ENCODE measurements at regions not wholly inside any gene's neighbourhood (a gene's known extent, or its start where the extent isn't known, plus 50 kb on each side); places are given as distances from the start of the nearest gene placed in this dataset.

DNA sequence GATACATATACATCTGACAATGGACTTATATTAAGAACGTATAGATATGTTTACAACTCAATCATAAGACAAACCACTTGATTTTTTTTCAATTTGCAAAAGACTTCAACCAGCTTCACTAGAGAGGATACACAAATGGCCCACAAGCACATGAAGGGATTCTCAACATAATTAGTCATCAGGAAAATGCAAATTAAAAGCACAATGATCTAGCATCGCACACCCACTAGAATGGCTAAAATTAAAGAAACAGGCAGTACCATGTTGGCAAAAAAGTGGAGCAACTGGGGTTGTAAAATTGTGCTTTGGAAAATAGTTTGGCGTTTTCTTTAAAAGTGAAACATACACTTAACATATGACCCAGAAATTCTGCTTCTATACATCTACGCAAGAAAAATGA lies 80.0 kb upstream of the TRIO start:
- H3K4me3 ChIP-seq (ENCODE audit: low read length): no peak overlapping the region
- H3K9me3 ChIP-seq (ENCODE audit: low read depth, low read length): no peaks in the 10 kb centered on the region
- H3K4me1 ChIP-seq (ENCODE audit: insufficient read depth, low read length): no peaks in the 10 kb centered on the region
- H3K27me3 ChIP-seq (ENCODE audit: insufficient read depth, low read length): peaks cover 4% of the 10 kb centered on the region

DNA sequence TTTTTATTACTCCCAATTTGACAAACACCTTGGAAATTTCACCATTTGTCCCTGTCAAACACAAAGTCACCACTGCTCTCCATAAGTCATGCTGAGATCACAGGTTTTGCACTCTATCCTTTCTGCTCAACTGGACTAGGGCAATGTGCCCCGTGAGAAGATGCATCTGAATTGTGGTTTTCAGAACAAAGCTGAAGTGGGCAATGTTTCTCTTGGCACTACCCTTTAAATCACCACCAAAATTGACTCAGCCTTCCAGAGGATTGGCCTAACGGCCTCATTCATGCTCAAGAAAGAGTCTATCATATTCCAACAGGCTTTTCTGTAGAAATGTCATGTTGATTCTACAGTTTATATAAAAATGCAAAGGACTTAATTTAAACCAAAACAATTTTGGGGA lies 81.0 kb upstream of the TRIO start:
- Histone ChIP-seq H3K9me3 (ENCODE audit: low read depth, low read length) (no peaks in the 10 kb centered on the region), H3K4me3 (ENCODE audit: low read length) (no peak overlapping the region), H3K27me3 (ENCODE audit: insufficient read depth, low read length) (peaks cover 4% of the 10 kb centered on the region), H3K4me1 (ENCODE audit: insufficient read depth, low read length) (no peaks in the 10 kb centered on the region)

DNA sequence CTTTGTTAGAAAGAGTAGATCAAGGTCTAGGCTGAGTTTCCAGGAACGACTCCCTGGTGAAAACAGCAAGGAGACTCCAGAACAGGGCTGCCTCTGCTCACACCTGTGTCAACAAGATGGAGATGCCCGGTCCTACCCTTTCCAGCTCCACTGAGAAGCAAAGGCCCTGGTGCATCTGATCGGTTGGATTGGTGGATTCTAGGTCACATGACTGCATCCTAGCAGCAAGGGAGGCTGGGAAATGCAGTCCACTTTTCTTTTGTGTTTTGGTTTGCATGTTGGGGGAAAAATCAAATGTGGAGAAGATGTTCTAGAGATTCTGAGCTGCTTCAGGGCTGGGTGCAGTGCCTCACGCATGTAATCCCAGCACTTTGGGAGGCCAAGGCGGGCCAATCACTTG lies 82.0 kb upstream of the TRIO start:
- Histone ChIP-seq H3K9me3 (ENCODE audit: low read depth, low read length) (no peaks in the 10 kb centered on the region), H3K4me3 (ENCODE audit: low read length) (no peak overlapping the region), H3K27me3 (ENCODE audit: insufficient read depth, low read length) (peaks cover 4% of the 10 kb centered on the region), H3K4me1 (ENCODE audit: insufficient read depth, low read length) (no peaks in the 10 kb centered on the region)

DNA sequence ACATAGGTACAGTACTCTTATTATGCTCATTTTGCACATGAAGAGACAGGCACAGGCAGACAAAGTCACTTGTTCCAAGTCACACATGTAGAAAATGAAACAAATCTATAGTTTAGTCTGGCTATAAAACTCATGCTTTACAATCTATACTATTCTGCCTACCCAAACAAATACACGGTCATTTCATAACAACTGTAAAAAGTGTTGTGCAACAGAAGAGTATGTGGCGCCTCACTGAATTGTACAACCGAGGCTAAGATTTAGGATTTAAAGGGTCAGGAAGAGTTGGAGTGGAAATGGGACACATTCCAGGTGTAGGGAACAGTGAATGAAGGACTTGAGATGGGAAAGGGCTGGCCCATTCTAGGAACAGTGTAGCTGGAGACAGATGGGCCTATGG lies 82.9 kb upstream of the TRIO start:
- Histone ChIP-seq H3K9me3 (ENCODE audit: low read depth, low read length) (no peaks in the 10 kb centered on the region), H3K27me3 (ENCODE audit: insufficient read depth, low read length) (peaks cover 4% of the 10 kb centered on the region), H3K4me3 (ENCODE audit: low read length) (no peak overlapping the region), H3K4me1 (ENCODE audit: insufficient read depth, low read length) (no peaks in the 10 kb centered on the region)

DNA sequence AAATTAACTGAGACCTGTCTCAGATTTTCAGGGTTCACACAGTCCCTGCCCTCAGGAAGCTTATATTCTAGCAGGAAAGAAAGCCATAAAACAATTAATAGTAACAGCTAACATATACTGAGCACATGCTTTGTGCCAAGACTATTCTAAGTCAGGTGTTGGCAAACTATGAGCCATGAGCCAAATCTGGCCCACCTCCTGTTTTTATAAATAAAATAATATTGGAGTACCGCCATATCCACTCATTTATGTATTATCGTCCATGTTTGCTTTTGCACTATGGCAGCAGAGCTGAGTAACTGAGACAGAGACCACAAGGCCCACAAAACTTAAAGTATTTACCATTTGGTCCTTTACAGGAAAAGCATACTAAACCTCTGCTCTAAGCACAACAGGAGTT lies 83.3 kb upstream of the TRIO start:
- Histone ChIP-seq H3K9me3 (ENCODE audit: low read depth, low read length) (no peaks in the 10 kb centered on the region), H3K4me1 (ENCODE audit: insufficient read depth, low read length) (no peaks in the 10 kb centered on the region), H3K27me3 (ENCODE audit: insufficient read depth, low read length) (peaks cover 4% of the 10 kb centered on the region), H3K4me3 (ENCODE audit: low read length) (no peak overlapping the region)

DNA sequence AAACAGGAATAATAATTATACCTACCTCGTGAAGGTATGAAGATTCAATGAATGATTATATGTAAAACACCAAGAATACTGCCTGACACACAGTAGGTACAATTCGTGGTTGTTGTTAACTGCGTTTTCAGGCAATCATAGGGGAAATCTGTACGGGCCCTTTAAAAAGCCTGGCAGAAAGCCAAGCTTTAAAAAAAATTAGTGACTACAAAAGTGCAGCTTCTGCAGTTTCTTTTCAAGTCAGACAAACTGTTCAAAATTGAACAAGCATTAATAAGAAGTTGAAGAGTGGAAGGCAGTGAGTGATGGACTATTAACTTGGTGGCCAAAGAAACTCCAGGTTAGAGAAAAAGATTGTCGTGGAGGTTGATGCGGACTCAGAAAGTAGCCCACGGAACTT lies 85.9 kb upstream of the TRIO start:
- no peaks in the 10 kb centered on the region for H3K4me1 ChIP-seq (ENCODE audit: insufficient read depth, low read length)
- no peak overlapping the region for H3K4me3 ChIP-seq (ENCODE audit: low read length)
- H3K27me3 ChIP-seq (ENCODE audit: insufficient read depth, low read length): peaks cover 1% of the 10 kb centered on the region
- H3K9me3 ChIP-seq (ENCODE audit: low read depth, low read length): no peaks in the 10 kb centered on the region

DNA sequence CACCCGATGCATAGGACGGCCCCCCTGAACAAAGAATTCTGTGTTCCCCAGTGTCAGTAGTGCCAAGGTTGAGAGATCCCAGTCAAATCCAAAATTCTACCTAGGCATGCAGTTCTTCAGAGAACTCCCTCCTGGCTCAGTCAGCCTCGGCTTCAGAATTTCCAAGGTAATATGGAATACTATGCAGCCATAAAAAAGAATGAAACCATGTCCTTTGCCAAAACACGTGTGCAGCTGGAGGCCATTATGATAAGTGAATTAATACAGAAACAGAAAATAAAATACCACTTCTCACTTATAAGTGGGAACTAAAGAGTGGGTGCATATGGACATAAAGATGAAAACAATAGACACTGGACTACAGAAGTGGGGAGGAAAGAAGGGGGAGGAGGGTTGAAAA lies 87.1 kb upstream of the TRIO start:
- no peak overlapping the region for H3K4me3 ChIP-seq (ENCODE audit: low read length)
- H3K9me3 ChIP-seq (ENCODE audit: low read depth, low read length): no peaks in the 10 kb centered on the region
- no peaks in the 10 kb centered on the region for H3K4me1 ChIP-seq (ENCODE audit: insufficient read depth, low read length)
- no peaks in the 10 kb centered on the region for H3K27me3 ChIP-seq (ENCODE audit: insufficient read depth, low read length)

DNA sequence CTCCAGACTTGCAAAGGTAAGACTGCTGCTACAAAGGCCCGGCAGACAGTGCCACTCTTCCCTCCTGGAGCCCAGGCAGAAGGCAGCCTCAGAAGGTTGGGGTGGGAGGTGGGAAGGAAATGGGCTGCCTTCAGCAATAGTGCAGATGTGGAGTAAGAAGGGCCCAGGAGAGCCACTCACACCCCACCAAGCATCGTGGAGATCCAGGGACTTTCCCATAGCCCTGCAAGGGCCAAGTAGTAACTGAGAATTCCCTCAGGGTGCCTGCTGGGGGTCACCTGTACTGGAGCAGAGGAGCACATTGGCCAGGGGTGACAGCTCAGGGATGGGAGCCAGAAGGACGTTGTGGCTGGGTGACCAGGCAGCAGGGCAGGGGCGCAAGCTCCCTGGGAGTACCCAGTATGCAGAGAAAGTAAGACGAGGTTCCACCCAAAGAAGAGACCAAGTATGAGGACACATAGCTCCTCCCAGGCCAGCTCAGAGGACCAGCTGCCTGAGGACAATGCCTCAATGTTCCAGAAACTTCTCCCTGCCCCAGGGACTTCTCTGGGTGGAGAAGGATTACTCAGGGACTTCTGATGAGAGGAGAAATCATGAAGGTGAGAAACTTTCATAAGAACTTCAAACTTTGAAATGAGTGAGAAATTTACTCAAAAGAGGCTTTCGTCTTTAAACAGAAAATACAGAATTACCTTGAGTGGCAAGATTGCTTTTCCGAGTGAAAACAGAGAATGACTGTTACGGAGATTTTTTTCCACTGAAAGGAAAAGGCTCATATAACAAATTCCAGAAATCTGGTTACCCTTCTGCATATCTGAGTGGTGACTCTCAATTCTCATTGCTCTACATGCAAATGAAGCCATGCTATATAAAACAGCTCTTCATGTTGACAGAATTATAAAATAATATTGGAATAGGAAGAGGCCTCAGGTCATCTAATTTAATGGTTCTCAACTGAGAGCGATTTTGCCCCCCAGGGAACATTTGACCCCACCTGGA lies 87.9 kb upstream of the TRIO start:
- Histone ChIP-seq H3K27me3 (ENCODE audit: insufficient read depth, low read length) (no peaks in the 10 kb centered on the region), H3K4me1 (ENCODE audit: insufficient read depth, low read length) (no peaks in the 10 kb centered on the region), H3K9me3 (ENCODE audit: low read depth, low read length) (no peaks in the 10 kb centered on the region), H3K4me3 (ENCODE audit: low read length) (no peak overlapping the region)

DNA sequence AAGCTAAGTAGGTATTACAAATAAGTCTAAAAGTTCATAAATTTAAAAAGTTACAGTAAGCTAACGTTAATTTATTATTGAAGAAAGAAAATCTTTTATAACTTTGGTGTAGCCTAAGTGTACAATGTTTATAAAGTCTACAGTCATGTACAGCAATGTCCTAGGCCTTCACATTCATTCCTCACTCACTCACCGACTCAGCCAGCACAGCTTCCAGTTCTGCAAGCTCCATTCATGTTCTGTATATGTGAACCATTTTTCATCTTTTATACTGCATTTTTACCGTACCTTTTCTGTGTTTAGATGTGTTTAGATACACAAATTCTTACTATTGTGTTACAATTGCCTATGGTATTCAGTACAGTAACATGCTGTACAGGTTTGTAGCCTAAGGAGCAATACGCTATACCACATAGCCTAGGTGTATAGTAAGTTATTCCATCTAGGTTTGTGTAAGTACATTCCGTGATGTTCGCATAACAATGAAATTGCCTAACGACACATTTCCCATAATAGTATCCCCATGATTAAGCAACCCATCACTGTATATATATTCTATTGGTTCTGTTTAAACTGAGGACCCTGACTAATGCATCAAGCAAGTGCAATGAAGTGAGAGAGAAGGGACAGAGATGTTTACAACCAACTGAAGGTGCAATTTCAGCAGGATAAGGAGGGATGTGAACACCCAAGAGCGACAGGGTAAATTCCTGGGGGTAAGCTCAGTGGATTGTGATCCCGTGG lies 88.9 kb upstream of the TRIO start:
- Histone ChIP-seq H3K27me3 (ENCODE audit: insufficient read depth, low read length) (no peaks in the 10 kb centered on the region), H3K9me3 (ENCODE audit: low read depth, low read length) (no peaks in the 10 kb centered on the region), H3K4me1 (ENCODE audit: insufficient read depth, low read length) (no peaks in the 10 kb centered on the region), H3K4me3 (ENCODE audit: low read length) (no peak overlapping the region)

DNA sequence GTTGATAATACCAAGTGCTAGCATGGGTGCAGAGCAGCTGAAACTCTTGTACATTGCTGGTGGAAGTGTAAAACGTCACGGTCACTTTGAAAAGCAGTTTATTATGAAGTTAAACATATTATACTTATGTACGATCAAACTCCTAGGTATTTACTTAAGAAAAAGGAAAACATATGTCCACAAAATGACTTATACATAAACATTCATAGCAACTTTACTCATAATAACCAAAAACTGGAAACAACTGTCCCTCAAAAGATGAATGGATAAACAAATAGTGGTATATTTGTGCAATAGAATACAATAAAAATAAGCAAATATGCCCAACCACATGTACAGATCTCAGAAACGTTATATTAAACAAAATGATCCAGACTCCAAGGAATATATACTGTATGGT lies 92.3 kb upstream of the TRIO start:
- Histone ChIP-seq H3K4me3 (ENCODE audit: low read length) (no peak overlapping the region), H3K9me3 (ENCODE audit: low read depth, low read length) (no peaks in the 10 kb centered on the region), H3K27me3 (ENCODE audit: insufficient read depth, low read length) (no peaks in the 10 kb centered on the region), H3K4me1 (ENCODE audit: insufficient read depth, low read length) (no peaks in the 10 kb centered on the region)

DNA sequence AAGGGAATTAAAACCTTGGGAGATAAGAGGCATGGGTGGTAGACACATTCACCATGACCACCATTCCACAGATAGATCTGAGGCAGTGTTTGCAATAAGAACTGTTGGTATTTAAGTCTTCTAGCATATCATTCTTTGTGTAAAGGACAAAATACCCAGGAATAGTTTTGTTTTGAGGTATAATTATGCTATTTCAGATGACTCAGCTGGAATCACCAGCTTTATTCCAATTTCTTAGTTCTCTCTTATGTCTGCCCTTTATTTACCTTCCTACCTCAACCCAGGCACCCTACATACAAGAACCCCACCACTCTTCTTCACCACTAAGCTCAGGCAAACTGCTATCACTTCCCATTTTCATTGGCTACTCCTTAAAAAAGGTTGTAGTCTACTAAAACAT lies 94.7 kb upstream of the TRIO start:
- Histone ChIP-seq H3K4me3 (ENCODE audit: low read length) (no peak overlapping the region), H3K9me3 (ENCODE audit: low read depth, low read length) (no peaks in the 10 kb centered on the region), H3K27me3 (ENCODE audit: insufficient read depth, low read length) (no peaks in the 10 kb centered on the region), H3K4me1 (ENCODE audit: insufficient read depth, low read length) (no peaks in the 10 kb centered on the region)

DNA sequence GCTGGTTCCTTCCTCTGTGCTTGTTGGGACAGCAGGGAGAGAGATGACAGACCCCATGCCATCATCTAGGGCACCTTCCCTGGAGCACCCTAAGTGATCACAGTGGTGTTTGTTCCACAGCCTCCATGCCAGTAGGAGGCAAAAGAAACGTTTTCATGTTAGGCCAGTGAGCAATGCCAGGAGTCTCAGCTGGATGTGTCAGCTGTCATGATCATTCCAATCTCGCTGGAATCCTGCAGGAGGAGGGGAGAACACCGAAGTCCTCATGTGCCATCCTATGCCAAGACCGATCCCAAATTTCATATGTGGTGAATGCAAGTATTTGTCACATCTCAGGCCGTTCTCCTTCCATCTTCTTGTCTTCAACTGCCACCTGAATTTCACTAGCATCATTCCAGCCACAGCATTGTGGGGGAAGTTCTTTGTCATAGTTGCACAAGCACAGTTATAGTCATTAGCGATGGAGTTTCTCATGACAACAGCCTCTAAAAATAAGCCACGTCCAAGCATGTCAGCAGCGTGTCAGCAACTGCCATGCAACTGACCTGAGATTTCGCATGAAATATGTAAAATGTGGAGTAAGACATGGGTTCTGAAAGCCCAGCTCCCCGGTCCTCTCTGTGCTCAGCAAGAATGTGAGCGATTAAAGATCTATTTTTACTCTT lies 97.2 kb upstream of the DNAH5 start:
- no peaks in the 10 kb centered on the region for H3K27me3 ChIP-seq (ENCODE audit: insufficient read depth, low read length)
- no peak overlapping the region for H3K4me3 ChIP-seq (ENCODE audit: low read length)
- no peaks in the 10 kb centered on the region for H3K9me3 ChIP-seq (ENCODE audit: low read depth, low read length)
- no peaks in the 10 kb centered on the region for H3K4me1 ChIP-seq (ENCODE audit: insufficient read depth, low read length)

DNA sequence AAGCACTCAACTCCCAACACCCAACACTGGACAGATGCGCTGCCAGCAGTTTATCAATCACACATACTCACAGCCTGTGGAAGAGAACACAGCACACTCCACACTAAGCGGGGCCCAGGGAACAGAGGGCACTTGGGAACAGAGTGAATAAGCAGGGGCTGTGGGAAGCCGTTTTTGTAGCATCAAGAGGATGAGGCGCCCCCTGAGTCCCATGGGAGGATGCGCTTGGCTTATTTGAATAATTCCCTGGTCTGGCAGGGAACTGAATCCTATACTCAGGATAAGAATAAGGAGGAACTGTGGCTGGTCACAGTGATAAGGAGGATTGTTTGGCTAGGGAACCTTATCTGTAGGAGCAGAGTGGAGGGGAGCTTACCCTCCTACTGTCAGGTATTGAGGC lies 96.1 kb upstream of the DNAH5 start:
- no peaks in the 10 kb centered on the region for H3K27me3 ChIP-seq (ENCODE audit: insufficient read depth, low read length)
- H3K4me3 ChIP-seq (ENCODE audit: low read length): no peak overlapping the region
- H3K4me1 ChIP-seq (ENCODE audit: insufficient read depth, low read length): no peaks in the 10 kb centered on the region
- H3K9me3 ChIP-seq (ENCODE audit: low read depth, low read length): no peaks in the 10 kb centered on the region

DNA sequence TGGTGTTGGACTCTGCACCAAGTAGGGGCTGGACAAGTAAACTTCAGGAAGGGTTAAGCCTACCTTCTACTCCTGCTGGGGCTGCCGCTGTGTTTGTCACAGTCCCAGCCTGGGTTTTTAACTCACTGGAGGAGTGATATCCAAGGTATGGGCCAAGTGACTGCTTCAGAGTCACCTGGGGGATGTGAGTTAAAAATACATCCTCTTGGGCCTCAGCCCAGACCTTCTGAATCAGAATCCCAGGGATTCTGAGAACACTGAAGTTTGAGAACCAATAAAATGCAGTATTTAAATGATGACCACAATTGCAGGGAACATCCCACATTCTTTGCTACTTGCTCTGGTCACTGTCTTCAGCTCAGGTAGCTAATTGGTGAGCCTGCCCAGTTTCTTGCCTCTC lies 95.1 kb upstream of the DNAH5 start:
- H3K4me3 ChIP-seq (ENCODE audit: low read length): no peak overlapping the region
- H3K4me1 ChIP-seq (ENCODE audit: insufficient read depth, low read length): no peaks in the 10 kb centered on the region
- H3K9me3 ChIP-seq (ENCODE audit: low read depth, low read length): no peaks in the 10 kb centered on the region
- no peaks in the 10 kb centered on the region for H3K27me3 ChIP-seq (ENCODE audit: insufficient read depth, low read length)

DNA sequence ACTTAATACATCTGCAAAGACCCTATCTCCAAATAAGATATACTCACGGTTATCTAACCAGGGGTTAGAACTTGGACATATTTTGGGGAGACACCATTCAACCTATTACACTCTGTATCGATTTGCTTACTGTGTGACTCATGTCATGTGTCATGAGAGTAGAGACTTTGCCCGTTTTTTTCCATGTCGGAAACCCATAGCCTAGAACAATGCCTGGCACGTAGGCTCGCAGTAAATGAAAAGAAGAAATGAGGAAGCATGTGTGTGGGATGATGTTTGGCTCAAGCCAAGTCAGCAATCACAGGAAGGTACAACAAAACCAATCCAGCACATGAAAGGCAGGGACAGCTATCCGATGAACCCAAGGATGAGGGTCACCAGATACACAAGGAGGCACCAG lies 94.6 kb upstream of the DNAH5 start:
- Histone ChIP-seq H3K27me3 (ENCODE audit: insufficient read depth, low read length) (no peaks in the 10 kb centered on the region), H3K4me1 (ENCODE audit: insufficient read depth, low read length) (no peaks in the 10 kb centered on the region), H3K9me3 (ENCODE audit: low read depth, low read length) (no peaks in the 10 kb centered on the region), H3K4me3 (ENCODE audit: low read length) (no peak overlapping the region)

All from mononuclear cell (primary cell).